CD1c-positive myeloid dendritic cell (primary cell): ENCODE measurements at regions not wholly inside any gene's neighbourhood (a gene's known extent, or its start where the extent isn't known, plus 50 kb on each side); places are given as distances from the start of the nearest gene placed in this dataset.

Source experiments
- DNase-seq: peaks from one replicate; pipeline ENCODE4 v3.0.0-alpha.2; 2016; ENCODE audit errors: extremely low spot score

DNA sequence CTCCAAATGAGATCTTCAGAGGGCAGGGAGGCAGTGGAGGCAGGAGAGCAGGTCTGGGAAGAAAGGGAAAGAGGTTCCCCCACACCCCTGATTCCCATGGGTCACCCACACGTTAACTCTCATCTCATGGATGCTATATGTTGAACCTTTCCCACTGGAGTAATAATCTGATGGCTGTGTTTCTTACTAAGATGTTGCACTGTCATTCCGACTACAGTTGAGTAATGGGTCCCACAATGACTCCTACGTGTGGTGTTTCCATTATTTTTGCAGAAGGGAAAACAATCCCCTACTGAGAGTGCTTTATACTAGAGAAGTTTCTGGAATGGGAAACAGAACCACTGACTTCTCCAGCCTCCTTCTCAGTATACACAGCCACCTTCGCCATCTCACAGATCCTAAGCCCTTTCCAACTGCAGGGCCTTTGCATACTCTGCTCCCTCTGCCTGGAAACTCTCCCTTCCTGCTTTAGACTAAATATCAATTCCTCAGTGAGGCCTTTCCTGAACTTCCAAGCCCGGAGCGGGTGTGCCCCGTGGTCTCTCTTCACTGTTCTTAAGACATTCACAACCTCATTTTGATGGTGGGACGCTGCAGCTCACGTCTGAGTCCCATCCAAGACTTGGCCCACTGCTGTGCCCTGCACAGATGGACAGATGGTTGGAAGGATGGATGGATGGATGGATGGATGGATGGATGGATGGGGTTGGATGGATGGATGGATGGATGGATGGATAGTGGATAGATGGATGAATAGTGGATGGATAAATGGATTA is 238.6 kb upstream of the PMEPA1 start:
- no peak for DNase-seq

DNA sequence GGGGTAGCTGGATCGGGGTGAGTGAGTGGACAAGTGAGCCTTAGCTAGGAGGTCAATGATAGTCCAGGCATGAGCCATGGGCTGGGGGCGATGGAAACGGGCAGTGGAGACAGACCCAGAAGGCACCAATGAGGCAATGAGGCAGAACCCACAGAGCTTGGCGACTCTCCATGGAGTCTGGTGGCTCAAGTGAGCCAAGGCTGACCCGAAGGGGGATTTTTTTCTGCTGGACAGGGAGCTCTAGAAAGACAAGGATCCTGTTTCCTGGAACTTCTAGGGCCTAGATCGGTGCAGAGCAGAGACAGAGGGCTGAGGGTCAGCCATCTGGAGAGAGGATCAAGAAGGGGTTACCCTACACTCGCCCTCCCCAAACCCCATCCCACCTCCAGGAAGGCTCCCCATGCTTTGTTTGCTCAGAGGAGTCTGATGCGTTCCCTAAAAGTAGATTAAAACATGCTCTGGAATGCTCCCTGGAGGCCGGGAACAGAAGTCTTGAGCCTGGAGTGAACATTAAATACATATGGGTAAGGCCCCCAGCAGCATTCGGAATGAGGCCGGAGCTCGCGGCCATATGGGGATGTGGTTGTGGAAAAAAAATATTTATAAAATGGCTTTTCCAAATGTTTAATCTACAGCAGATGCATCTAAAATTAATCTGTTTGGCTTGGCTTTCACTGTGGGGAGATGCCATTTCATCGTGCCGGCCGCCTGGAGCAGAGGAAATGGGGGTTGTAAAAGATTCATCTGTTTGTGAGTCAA is 237.8 kb upstream of the PMEPA1 start:
- no peak for DNase-seq

- DNase-seq = no peak
These were observed 236.9 kb upstream of the PMEPA1 start for GRCh38 chr20:57946559-57947315.

- DNase-seq = no peak
These were observed 235.2 kb upstream of the PMEPA1 start for GRCh38 chr20:57944988-57945387.

GRCh38 chr20:57943950-57944349 is 234.1 kb upstream of the PMEPA1 start:
- no peak for DNase-seq

DNA sequence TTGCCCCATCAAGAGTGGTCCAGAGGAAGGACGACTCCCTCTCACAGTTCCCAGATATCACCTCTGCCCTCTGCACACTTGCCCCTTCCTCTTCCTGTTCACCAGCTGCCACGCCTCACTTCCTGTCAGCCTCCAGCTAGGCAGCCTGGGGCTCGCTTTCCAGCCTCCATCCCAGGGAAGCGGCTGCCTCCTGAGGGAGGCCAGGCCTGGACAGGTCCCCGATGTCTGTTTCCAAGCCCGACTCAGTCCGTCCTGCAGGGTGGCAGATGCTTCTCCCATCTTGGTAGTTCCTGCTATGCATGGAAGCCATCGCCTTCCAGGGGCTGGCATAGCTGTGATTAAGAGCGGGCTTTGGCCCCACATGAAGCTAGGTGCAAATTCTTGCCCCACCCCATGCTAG is 233.5 kb upstream of the PMEPA1 start:
- DNase-seq = no peak

DNA sequence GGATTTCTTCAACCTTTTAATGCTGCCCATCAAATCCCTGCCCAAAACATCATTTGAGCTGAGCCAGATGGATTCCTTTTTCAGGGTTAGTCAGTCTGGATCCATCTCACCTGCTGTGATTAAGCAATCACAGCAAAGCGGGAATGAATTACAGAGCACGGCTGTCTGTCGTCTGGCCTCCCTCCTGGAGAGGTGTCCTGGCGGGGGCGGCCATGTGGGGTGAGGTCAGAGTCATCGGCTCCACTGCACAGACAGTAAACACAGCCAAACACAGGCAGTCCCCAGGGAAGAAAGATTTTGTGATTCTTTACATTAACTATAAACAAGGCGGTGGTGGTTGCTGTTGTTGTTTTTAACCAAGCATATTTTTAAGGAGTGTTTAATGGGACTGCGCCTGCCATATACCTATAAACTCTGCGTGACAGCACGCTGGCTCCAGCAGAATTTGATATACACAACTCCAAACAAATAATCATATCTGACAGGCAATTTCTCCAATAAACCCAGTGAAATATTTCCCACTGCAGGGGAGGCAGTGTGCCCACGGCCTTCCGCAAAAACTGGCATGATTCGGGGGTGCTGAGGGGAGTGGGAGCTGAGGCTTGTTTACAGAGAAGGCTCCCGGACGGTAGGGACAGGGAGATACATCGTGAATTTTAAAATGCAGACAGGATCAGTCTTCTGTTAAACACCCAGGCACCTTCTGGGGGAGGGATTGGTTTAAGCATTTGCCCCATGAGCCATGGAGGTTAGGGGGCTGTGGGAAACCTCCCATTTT is 232.0 kb upstream of the PMEPA1 start:
- DNase-seq = no peak

DNA sequence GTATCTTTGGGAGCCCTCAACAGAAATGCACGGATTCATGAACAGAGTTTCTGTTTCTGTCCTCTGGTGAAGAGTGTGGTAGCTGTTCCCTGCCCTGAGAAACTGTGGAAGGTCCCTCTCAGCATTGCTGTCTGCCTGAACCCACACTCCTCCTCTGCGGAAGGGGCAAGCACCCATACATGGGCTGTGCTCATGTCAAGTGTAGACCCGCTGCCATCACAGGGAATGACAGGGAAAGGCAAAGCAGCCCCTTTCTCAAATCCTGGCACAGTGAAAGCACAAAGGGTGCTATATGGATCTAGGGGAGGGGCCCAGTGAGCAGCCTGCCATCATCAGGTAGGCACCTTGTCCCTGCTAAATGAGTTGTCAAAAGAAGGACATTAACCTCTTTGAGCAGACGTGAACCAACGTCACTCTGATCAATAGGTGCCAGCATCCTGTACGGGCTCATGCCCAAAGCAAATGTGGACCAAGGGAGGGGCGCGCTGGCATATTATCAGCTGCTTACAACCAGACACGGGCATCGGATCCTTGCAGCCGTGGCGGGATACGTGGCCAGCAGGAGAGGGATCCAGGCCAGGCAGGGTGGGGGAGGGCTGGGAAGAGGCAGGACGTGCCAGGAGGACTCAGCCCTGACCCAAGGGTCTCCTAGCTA is 231.2 kb upstream of the PMEPA1 start:
- no peak for DNase-seq

DNA sequence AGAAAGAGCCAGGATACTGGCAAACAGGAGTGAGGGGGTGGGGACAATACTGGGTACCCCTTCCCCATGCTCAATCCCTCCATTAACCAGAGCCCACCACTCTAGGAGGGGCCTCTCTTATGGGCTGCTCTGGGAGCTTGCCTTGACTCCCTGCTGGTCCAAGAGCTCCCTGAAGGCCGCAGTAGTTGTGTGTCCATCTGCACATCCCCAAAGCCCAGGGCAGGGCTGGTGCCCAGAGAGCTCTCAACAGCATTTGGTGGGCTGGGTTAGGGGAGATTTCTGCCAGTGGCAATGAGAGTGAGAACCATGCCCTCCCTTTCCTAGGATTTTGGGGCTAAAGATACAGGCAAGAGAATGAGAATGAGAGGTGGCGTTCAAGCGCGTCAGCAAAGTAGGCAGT is 230.6 kb upstream of the PMEPA1 start:
- no peak for DNase-seq

DNA sequence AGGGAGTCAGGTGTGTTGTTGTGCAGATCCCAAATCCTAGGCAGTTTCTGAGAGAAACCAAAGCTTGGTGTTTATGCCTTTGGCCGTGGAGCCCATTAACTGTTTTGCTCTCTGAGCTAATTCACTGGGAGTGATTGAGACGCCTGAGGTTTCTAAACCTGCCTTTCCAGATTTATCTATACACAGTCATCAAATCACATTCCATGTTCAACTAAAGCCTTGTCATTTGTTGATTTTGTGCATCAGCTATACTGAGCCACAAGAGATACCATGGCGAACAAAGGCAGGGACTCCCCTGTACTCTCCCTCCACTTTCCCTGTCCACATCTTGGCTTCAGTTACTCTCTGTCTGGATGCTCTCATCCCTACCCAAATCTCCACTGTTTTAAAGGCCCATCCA is 229.7 kb upstream of the PMEPA1 start:
- DNase-seq = no peak

GRCh38 chr20:57938158-57939108 is 228.6 kb upstream of the PMEPA1 start:
- DNase-seq = no peak

DNA sequence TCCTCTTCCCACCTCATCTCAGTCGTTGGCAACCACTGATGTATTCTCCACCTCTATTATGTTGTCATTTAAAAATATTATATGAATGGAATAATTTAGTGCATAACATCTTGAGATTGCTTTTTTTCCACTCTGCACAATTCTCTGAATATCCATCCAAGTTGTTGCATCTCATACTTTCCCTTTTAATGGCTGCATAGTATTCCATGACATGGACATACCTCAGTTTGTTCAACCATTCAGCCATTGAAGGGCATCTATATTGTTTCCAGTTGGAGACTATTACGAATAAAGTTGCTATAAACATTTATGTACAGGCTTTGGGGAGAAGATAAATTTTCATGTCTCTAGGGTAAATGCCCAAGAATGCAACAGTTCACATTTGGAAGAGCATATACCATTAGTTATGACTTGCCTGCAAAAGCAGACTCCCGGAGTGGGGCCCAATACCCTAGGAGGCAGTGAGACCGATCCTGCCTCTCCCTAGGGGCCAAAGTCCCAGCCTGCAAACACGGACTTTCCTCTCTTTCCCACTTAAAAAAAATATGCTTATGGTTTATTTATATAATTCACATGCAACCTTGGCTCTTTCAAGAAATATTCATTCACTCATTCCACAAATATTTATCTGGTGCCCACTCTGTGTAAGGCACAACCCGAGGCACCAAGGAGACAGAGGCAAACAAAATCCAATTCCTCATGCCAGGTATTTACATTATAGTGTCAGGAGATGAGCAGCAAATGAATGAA is 227.0 kb upstream of the PMEPA1 start:
- no peak for DNase-seq

GRCh38 chr20:57934913-57935312 is 225.1 kb upstream of the PMEPA1 start:
- no peak for DNase-seq

GRCh38 chr20:57934007-57934805 is 224.4 kb upstream of the PMEPA1 start:
- DNase-seq = no peak

- DNase-seq = no peak
These were observed 222.5 kb upstream of the PMEPA1 start for GRCh38 chr20:57932227-57932864.

- DNase-seq = no peak
These were observed 220.5 kb upstream of the PMEPA1 start for GRCh38 chr20:57930351-57930750.

DNA sequence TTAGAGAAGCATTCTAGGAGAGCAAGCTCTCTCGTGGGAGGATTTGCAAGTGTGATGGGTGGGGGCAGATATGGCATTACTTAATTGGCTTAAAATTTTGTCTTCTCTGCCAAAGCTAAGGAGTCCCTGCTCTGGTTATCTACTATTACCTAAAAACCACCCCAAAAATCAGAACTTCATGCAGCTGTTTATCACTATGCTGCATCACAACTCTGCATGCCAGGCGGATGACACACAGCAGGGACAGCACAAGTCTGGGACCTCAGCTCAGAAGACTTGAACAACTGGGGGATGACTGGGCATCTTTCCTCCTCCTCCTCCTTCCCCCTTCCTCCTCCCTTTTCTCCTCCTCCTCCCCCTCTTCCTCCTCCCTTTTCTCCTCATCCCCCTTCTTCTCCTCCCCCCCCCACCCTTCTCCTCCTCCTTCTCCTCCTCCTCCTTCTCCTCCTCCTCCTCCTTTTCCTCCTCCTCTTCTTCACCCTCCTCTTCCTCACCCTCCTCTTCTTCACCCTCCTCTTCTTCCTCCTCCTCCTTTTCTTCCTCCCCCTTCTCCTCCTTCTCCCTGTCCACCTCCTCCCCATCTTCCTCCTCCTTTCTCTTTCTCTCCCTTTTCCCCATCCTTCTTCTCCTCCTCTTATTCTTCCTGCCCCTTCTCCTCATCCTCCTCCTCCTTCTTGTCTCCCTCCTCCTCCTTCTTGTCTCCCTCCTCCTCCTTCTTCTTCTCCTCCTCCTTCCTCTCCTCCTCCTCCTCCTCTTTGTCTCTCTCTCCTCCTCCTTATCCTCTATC is 218.6 kb upstream of the PMEPA1 start:
- no peak for DNase-seq
